Body of pancreas (tissue), 4 donors: ENCODE measurements at regions not wholly inside any gene's neighbourhood (a gene's known extent, or its start where the extent isn't known, plus 50 kb on each side); places are given as distances from the start of the nearest gene placed in this dataset.

Source experiments
- CTCF ChIP-seq, 7 experiments: fragments of 450-650 bp in 4 of 7; fragments of 200-600 bp in 3 of 7; sonication (generic) in 3 of 7; IDR thresholded peaks; one replicate each; pipeline ENCODE4 v1.5.1; 2016 to 2019; ENCODE audit warnings: antibody characterized with exemption in 7 of 7
- POLR2A ChIP-seq, 3 donors: fragments of 450-650 bp; IDR thresholded peaks; one replicate each; pipeline ENCODE4 v1.6.1; 2016; ENCODE audit warnings: antibody characterized with exemption in 3 of 3, mild to moderate bottlenecking in 2 of 3

- TF ChIP-seq CTCF (IDR thresholded peaks at IDR 0.05) (no peak), POLR2A (IDR thresholded peaks at IDR 0.05) (no peak)
These were observed 94.1 kb upstream of the ARMC3 start for GRCh38 chr10:22833781-22834180.
